HG02759 (cell line): ENCODE measurements at regions not wholly inside any gene's neighbourhood (a gene's known extent, or its start where the extent isn't known, plus 50 kb on each side); places are given as distances from the start of the nearest gene placed in this dataset.

Experiments used
- ATAC-seq: cut with Tn5 transposase; IDR thresholded peaks from one replicate; pipeline ENCODE4 v1.9.1; 2021; ENCODE audit warnings: mild to moderate bottlenecking, moderate library complexity; ENCODE audit not compliant: unreplicated experiment

GRCh38 chr18:46402396-46402795 is 254.6 kb downstream of the LOXHD1 start:
- ATAC-seq, result no peak

DNA sequence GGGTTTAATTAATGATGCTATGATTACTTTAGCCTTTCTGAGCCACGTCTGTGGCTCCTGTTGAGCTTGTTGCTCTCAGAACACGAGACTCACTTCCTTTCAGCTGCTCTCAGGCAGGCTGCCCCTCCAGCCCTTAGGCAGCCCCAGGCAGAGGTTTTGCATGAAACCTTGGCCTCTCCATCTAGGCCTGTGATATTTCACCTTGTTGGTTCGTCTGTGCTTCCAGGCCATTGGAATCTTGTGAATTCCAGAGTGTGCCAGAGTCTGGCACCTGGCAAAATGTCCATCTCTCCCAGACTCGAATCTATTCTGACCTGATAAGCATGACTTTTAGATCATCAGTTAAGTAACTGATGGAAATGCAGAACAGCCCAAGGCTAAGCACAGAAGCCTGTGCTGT is 254.1 kb downstream of the LOXHD1 start:
- ATAC-seq, result no peak

DNA sequence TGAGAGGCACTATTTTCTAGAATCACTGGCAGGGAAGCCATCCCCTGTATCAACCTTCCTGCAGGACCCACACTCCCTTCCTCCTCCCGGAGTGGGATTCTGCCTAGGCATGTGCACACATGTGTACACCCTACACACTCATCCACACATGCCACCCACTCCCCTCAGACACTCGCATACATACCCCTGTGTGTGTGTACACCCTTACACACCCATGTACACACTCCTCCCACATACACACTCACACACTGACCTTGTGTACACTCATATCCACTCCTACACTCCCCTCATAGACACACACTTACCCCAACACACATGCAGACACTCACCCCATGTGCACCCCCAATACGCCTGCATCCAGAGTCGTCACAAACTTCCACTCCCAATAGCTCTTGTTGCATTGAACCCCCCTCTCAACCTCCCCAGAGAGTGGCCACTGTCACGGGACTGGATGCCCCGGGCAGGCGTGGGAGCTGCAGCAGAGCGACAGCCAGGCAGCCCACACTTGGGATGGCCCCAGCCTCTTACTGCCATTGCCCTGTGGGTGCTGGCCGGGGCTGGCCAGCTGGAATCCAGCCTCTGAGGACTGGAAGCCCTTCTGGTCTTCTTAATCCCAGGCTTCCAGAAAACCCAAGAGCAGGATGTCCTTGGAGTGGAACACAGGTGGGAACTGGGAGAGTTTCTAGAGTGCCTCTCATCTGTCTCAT is 251.0 kb downstream of the LOXHD1 start:
- ATAC-seq, result no peak

GRCh38 chr18:46406539-46406932 is 250.5 kb downstream of the LOXHD1 start:
- ATAC-seq, result no peak

DNA sequence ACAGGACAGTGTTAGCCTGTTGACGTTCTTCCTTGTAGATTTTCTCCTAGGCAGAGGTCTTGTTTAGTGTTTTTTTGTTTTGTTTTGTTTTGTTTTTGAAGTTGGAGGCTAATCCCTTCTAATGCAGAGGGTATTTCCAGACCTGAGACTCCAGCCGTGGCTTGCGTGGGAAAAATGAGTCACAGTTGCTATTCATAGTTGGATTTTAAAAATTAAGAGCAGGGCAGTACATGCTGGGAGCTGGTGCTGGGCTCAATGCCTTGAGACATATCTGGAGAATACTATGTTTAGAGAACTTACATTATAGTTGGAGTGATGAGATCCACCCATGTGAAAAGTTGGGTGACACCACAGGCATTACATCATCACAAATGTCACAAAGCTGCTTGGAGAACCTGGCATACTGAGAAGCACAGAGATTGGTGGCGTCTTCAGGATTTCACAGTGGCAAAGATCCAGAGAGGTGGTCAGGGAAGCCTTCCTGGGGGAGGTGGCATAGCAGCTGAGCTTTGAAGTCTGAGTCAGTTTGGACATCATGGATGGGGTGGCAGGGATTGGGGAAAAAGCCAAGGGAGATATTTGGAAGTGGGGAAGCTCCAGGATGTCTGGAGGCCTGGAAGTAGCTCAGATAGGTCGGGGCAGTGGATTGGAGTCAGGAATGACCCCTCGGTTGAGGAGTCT is 249.4 kb downstream of the LOXHD1 start:
- no peak for ATAC-seq

- no peak for ATAC-seq
Observed at GRCh38 chr18:46408334-46408987, 248.6 kb downstream of the LOXHD1 start.

- no peak for ATAC-seq
Observed at GRCh38 chr18:46411191-46411828, 245.7 kb downstream of the LOXHD1 start.

GRCh38 chr18:46411867-46412690 is 244.9 kb downstream of the LOXHD1 start:
- ATAC-seq, result no peak

DNA sequence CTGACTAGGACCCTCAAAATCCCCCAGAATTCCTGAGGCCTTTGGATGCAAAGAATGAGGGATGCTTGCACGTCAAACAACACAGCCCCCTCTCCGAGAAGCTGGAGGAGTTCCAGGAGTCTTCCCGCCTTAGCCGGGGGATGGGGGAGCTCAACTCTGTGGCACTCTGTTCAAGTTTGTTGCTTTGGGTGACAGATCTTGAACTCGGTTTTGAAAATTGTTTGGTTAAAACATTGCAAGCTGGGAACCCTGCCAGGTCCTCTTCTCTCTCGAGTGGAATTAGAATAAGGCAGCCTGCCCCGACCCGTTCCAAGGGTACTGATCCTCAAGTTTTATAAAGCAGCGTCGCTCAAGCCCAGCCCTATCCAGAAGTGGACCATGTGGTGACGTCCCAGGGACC is 244.1 kb downstream of the LOXHD1 start:
- no peak for ATAC-seq

DNA sequence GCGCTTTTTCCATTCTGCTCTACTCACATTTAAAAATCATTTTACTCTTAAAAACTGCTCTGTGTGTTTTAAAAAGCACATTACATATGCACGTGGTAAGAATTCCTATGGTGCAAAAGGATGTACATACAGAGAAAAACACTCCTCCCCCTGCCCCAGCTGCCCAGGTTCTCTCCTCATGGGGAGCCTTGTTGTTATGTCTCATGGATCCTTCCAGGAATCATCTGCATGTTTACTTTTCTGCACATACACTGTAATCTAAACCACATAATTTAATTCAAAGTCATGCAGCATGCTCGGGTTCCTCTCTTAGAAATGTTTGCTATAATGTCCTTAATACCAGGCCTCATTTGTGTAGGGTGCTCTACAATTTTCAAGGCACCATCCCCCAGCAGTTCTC is 243.3 kb downstream of the LOXHD1 start:
- ATAC-seq, result no peak

DNA sequence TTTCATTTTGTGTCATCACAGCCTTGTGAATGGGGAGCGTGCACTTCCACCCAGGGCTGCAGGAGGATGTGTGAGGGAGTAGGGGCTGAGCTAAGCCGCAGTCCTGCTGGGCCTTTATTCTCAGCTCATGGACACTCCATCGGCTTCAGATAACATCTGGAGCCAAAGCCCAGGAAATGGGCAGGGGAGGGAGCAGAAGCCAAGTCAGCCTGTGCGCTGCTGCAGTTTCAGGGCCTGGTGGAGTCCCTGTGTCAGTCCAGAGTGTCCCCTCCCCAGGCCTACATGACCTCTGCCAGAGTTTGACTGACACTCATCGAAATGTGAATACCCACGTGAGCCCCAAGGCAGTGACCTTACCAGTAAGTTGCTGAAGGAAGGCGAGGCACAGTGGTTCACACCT is 242.2 kb downstream of the LOXHD1 start:
- ATAC-seq, result no peak

- ATAC-seq, result no peak
Observed at GRCh38 chr18:46415532-46416252, 241.3 kb downstream of the LOXHD1 start.

DNA sequence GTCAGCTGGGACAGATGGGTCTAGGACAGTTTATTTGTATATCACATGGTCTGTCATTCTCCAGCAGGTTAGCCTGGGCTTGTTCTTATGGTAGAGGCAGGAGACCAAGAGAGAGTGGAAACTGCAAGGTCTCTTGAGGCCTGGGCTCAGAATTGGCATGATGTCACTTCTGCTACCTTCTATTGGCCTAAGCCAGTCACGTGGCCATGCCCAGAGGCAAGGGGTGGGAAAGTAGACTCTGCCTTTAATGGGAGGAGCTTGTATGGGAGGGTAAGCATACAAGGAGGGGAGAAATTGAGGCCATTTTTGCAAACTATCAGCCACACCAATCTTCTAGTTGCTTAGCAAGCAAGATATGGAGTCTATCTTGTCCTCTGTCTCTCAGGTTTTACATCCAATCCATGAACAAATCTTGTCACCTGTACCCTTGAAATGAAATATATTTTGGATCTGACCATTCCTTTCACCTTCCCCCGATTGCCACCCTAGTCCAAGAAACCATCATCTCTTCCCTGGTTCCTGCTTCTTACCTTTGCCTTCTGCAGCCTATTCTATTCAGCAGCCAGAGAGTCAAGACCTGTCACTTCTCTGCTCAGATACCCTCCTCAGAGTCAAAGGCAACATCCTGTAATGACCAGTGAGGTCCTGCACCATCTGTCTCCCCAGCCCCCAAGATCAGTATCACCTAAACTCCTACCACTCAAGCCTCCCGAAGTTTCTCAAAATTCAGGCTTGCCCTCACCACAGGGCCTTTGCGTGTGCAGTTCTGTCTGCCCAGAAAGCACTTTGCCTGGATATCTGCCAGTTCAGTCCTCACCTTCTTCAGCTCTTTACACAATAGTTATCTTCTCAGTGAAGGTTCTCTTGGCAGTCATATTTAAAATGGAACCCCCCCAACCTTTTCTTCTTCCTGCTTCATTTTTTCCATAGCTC is 240.0 kb downstream of the LOXHD1 start:
- no peak for ATAC-seq

- ATAC-seq, result no peak
Observed at GRCh38 chr18:46418663-46419260, 238.3 kb downstream of the LOXHD1 start.

GRCh38 chr18:46419391-46420141 is 237.5 kb downstream of the LOXHD1 start:
- ATAC-seq, result no peak

DNA sequence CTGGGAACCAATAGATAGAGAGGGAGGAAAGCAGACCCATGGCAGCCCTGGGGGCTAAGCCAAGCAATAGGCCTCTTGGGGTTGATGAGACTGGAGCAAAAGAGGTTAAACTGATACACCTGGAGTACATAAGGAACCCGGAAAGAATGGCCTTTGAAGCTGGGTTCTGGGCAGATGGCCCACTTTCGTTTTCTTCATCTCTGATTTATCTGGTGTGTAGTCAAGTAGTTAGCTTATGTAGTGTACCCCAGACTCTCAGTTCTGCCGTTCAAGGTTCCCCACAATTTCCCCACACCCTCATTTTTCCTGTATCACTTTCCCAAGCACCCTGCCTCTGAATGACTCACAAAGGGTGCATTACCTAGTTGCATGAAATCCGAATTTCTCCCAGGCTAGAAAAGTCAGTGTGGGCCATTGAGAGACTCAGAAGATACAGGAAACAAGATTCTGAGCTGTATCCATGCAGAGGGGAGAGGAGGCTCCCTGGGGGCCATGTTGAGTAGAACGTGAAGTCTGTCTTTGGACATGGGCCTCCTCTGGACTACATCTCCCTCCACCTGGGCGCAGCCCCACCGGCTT is 235.0 kb downstream of the LOXHD1 start:
- no peak for ATAC-seq

DNA sequence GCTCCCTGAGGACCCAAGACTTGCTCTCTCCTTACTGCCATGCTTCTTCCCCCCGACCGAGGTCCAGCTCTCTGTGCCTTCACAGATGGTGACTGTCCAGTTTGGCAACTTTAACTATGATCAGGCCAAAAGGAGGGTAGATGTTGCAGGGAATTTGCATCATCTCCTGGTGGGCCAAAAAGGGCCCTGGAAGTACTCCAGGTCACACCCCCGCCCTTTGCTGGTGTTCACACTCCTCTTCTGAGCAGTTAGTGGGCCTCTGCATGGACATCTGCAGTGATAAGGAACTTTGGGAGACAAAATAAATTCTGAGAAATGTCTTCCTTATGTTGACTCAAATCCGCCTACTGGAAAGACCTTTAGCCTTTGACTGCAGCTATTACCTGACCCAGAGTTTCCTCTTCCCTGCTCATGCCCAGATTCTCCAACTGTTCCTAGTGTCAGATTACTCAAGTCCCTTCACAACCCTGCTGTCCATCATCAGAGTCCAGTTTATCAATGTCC is 234.4 kb downstream of the LOXHD1 start:
- no peak for ATAC-seq
